Ammon's horn (tissue), 1 donor: ENCODE measurements at regions not wholly inside any gene's neighbourhood (a gene's known extent, or its start where the extent isn't known, plus 50 kb on each side); places are given as distances from the start of the nearest gene placed in this dataset.

Experiments
- DNase-seq: peaks from one replicate; pipeline ENCODE4 v3.0.0-alpha.2; 2016; ENCODE audit warnings: low spot score

- DNase-seq: no peak
Measured at GRCh38 chr10:131751827-131752775, 148.7 kb upstream of the PPP2R2D start.

- no peak for DNase-seq
Measured at GRCh38 chr10:131753336-131753735, 147.5 kb upstream of the PPP2R2D start.

- no peak for DNase-seq
Measured at GRCh38 chr10:131755200-131755599, 145.6 kb upstream of the PPP2R2D start.

- DNase-seq: no peak
Measured at GRCh38 chr10:131757285-131758058, 143.3 kb upstream of the PPP2R2D start.

- DNase-seq: no peak
Measured at GRCh38 chr10:131758062-131758938, 142.5 kb upstream of the PPP2R2D start.

GRCh38 chr10:131758939-131759301 is 141.9 kb upstream of the PPP2R2D start:
- no peak for DNase-seq

- DNase-seq: no peak
Measured at GRCh38 chr10:131759347-131759746, 141.5 kb upstream of the PPP2R2D start.

GRCh38 chr10:131760416-131761166 is 140.2 kb upstream of the PPP2R2D start:
- no peak for DNase-seq

- no peak for DNase-seq
Measured at GRCh38 chr10:131762789-131763696, 137.8 kb upstream of the PPP2R2D start.

- DNase-seq: no peak
Measured at GRCh38 chr10:131764929-131765328, 135.9 kb upstream of the PPP2R2D start.

GRCh38 chr10:131766096-131766495 is 134.7 kb upstream of the PPP2R2D start:
- no peak for DNase-seq

GRCh38 chr10:131767716-131768115 is 133.1 kb upstream of the PPP2R2D start:
- DNase-seq: no peak

- peak; percentile 14 for DNase-seq
Measured at GRCh38 chr10:131769571-131770410, 131.0 kb upstream of the PPP2R2D start.

- DNase-seq: no peak
Measured at GRCh38 chr10:131770946-131771633, 129.7 kb upstream of the PPP2R2D start.

- no peak for DNase-seq
Measured at GRCh38 chr10:131771634-131772358, 129.0 kb upstream of the PPP2R2D start.

GRCh38 chr10:131772441-131772840 is 128.4 kb upstream of the PPP2R2D start:
- DNase-seq: no peak

GRCh38 chr10:131773370-131774343 is 127.2 kb upstream of the PPP2R2D start:
- DNase-seq: no peak
